IPS-18a (cell line): ENCODE measurements at regions not wholly inside any gene's neighbourhood (a gene's known extent, or its start where the extent isn't known, plus 50 kb on each side); places are given as distances from the start of the nearest gene placed in this dataset.

Experiments
- H3K27ac ChIP-seq: one replicate; pipeline ENCODE4 v1.5.1; 2013; ENCODE audit warnings: low read length
- H3K27me3 ChIP-seq: one replicate; pipeline ENCODE4 v1.6.1; 2013; ENCODE audit warnings: mild to moderate bottlenecking, low read length; ENCODE audit not compliant: control insufficient read depth, insufficient read depth
- H3K36me3 ChIP-seq: one replicate; pipeline ENCODE4 v1.6.1; 2013; ENCODE audit warnings: low read depth, low read length; ENCODE audit not compliant: control insufficient read depth
- H3K4me1 ChIP-seq: one replicate; pipeline ENCODE4 v1.6.1; 2013; ENCODE audit warnings: low read depth, low read length; ENCODE audit not compliant: control insufficient read depth
- H3K4me3 ChIP-seq: one replicate; pipeline ENCODE4 v1.5.1; 2013; ENCODE audit warnings: low read length
- H3K9ac ChIP-seq: one replicate; pipeline ENCODE4 v1.6.1; 2013; ENCODE audit warnings: mild to moderate bottlenecking, low read length, moderate library complexity
- H3K9me3 ChIP-seq: one replicate; pipeline ENCODE4 v1.6.1; 2013; ENCODE audit warnings: low read depth, low read length; ENCODE audit not compliant: control insufficient read depth

DNA sequence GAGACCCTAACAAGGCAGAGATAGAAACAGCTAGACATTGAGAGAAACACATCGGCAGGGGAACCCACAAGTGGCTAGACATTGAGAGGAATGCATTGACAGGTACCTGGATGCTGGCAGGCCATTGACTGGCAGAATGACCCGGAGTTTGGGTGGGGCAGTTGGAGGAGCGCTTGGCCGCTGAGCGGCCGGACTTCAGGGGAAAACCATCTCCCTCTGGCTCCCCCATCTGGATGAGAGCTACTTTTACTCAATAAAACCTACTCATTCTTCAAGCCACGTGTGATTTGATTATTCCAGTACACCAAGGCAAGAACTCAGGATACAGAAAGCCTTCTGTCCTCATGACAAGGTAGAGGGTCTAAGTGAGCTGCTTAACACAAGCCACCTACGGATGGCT, 473.4 kb downstream of the SLITRK5 start:
- no peaks in the 10 kb centered on the region for H3K27me3 ChIP-seq
- no peaks in the 10 kb centered on the region for H3K36me3 ChIP-seq
- peaks cover 10% of the 10 kb centered on the region for H3K9me3 ChIP-seq
- no peaks in the 10 kb centered on the region for H3K4me1 ChIP-seq
- no peak overlapping the region for H3K4me3 ChIP-seq
- H3K27ac ChIP-seq = no peak overlapping the region
- H3K9ac ChIP-seq = no peak overlapping the region

DNA sequence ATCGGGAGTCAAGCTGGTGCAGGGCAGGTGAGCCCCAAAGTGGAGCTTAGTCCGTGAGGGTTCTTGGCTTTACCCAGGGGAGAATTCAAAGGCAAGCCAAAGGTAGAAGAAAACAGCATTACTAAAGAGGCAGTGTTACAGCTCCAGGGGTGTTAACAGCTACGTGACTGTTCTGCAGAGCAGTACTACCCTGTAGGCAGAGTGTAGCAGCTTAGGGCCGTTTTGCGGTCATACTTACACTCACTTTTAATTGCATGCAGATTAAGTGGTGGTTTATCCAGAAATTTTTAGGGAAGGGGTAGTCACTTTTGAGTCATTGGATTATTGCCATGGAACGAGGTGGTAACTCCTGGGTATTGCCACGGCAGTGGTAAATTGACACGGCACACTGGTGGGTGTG, 482.2 kb downstream of the SLITRK5 start:
- H3K9me3 ChIP-seq = peaks cover 4% of the 10 kb centered on the region
- H3K4me1 ChIP-seq = no peaks in the 10 kb centered on the region
- no peak overlapping the region for H3K27ac ChIP-seq
- no peaks in the 10 kb centered on the region for H3K36me3 ChIP-seq
- no peak overlapping the region for H3K9ac ChIP-seq
- no peaks in the 10 kb centered on the region for H3K27me3 ChIP-seq
- no peak overlapping the region for H3K4me3 ChIP-seq

GRCh38 chr13:88154001-88154400, 482.8 kb downstream of the SLITRK5 start:
- H3K36me3 ChIP-seq = no peaks in the 10 kb centered on the region
- H3K27ac ChIP-seq = no peak overlapping the region
- H3K27me3 ChIP-seq = no peaks in the 10 kb centered on the region
- H3K4me3 ChIP-seq = no peak overlapping the region
- peaks cover 4% of the 10 kb centered on the region for H3K9me3 ChIP-seq
- no peaks in the 10 kb centered on the region for H3K4me1 ChIP-seq
- H3K9ac ChIP-seq = no peak overlapping the region

DNA sequence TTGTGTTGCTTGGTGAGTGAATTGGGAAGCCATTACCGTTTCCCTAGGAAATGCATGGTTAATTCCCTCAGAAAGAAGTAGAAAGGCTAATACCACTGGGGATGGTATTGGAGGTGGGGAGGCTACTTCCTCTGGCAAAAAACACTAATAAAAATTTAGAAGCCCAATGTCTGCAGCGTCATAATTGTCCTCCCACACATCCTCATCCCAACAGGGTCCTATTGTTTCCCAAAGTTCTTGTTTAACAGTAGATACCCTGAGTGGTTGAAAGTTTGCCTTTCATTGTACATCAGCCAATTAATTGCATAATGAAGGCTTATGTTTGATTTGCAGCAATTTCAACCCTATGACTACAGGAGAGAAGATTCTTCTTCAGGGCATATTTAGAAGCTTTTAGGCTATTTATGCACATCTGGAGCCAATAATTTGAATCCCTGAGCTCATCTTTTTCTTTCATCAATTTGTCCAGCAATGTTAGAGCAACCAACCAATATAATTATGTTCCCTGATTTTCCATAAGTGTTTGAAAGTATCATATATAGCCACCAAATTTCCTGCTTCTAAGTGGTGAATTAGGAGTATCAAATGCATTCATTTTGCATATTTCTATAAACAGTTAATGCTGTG, 491.0 kb downstream of the SLITRK5 start:
- Histone ChIP-seq H3K36me3 (no peaks in the 10 kb centered on the region), H3K4me1 (no peaks in the 10 kb centered on the region), H3K9me3 (no peaks in the 10 kb centered on the region), H3K27me3 (no peaks in the 10 kb centered on the region), H3K9ac (no peak overlapping the region), H3K4me3 (no peak overlapping the region), H3K27ac (no peak overlapping the region)

DNA sequence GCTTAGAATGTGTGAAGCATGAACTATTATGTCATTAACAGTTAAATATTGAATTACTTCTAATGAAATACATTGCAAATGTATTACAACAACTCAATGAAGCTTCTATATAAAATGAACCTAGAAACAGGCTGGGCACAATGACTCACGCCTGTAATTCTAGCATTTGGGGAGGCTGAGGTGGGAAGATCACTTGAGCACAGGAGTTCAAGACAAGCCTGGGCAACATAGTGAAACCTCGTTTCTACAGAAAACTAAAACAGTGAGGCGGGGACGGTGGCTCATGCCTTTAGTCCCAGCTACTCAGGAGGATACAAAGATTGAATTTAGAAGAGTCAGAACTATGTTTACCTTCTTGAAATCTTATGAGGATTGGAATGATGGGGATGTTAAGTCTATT, 505.1 kb downstream of the SLITRK5 start:
- no peak overlapping the region for H3K9ac ChIP-seq
- H3K9me3 ChIP-seq = no peaks in the 10 kb centered on the region
- H3K4me1 ChIP-seq = no peaks in the 10 kb centered on the region
- H3K27ac ChIP-seq = no peak overlapping the region
- no peaks in the 10 kb centered on the region for H3K27me3 ChIP-seq
- no peak overlapping the region for H3K4me3 ChIP-seq
- no peaks in the 10 kb centered on the region for H3K36me3 ChIP-seq

- Histone ChIP-seq H3K4me1 (no peaks in the 10 kb centered on the region), H3K9ac (no peak overlapping the region), H3K27me3 (no peaks in the 10 kb centered on the region), H3K36me3 (no peaks in the 10 kb centered on the region), H3K9me3 (no peaks in the 10 kb centered on the region), H3K27ac (no peak overlapping the region), H3K4me3 (no peak overlapping the region)
Measured at GRCh38 chr13:88183440-88183839, 512.3 kb downstream of the SLITRK5 start.

DNA sequence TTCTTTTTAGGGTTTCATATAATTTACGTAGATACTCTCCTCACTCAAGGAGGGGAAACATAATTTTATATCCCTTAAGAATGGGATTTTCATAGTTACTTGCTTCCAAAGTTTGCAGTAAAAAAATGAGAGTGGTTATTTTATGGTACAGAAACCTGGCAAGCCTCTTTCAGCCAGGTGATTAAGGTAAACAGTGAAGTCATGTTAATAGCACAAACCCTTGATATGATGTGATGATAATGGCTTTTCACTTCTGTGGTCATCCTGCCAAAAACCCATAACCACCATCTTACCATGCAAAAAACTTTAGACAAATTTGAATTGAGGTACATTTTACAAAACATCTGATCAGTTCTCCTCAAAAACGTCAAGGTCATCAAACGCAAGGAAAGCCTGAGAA, 517.8 kb downstream of the SLITRK5 start:
- Histone ChIP-seq H3K36me3 (no peaks in the 10 kb centered on the region), H3K9ac (no peak overlapping the region), H3K4me3 (no peak overlapping the region), H3K9me3 (no peaks in the 10 kb centered on the region), H3K27me3 (no peaks in the 10 kb centered on the region), H3K27ac (no peak overlapping the region), H3K4me1 (no peaks in the 10 kb centered on the region)

DNA sequence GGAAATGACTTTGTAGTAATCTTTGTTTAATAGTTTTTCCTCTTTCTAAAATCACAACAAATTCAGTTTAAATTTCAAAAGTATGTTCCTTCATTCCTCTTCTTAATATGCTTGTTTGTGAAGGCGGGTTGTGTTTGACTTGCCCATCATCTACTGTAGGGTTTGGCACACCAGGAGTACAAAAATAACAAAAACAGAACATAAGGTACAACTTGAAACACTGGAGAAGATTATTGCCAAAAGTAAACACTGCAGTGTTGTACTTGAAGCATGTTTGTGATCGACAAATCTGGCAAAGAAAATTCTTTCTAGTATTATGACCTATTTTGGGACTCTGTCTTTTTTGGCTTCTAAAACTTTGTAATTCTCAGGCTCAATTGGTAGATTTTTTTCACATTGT, 518.6 kb downstream of the SLITRK5 start:
- Histone ChIP-seq H3K4me1 (no peaks in the 10 kb centered on the region), H3K9me3 (no peaks in the 10 kb centered on the region), H3K27ac (no peak overlapping the region)

DNA sequence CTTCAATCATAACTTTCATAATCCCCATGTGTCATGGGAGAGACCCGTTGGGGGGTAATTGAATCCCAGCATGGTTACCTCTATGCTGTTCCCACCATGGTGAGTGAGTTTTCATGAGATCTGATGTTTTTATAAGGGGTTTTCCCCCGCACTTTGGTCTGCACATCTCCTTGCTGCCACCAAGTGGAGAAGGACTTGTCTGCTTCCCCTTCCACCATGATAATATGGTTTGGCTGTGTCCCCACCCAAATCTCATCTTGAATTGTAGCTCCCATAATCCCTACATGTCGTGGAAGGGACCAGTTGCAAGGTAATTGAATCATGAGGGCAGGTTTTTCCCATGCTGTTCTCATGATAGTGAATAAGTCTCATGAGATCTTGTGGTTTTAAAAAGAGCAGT, 524.9 kb downstream of the SLITRK5 start:
- Histone ChIP-seq H3K9me3 (no peaks in the 10 kb centered on the region), H3K9ac (no peak overlapping the region), H3K4me3 (no peak overlapping the region), H3K4me1 (no peaks in the 10 kb centered on the region), H3K36me3 (no peaks in the 10 kb centered on the region), H3K27me3 (no peaks in the 10 kb centered on the region), H3K27ac (no peak overlapping the region)

More for the DNA sequence above, 518.6 kb downstream of the SLITRK5 start:
- Histone ChIP-seq H3K36me3 (no peaks in the 10 kb centered on the region), H3K9ac (no peak overlapping the region), H3K4me3 (no peak overlapping the region), H3K27me3 (no peaks in the 10 kb centered on the region)

GRCh38 chr13:88217372-88217771, 546.2 kb downstream of the SLITRK5 start:
- H3K27ac ChIP-seq = no peak overlapping the region
- no peaks in the 10 kb centered on the region for H3K36me3 ChIP-seq
- H3K9ac ChIP-seq = no peak overlapping the region
- no peak overlapping the region for H3K4me3 ChIP-seq
- no peaks in the 10 kb centered on the region for H3K27me3 ChIP-seq
- no peaks in the 10 kb centered on the region for H3K9me3 ChIP-seq
- H3K4me1 ChIP-seq = no peaks in the 10 kb centered on the region

- H3K36me3 ChIP-seq = no peaks in the 10 kb centered on the region
- H3K27ac ChIP-seq = no peak overlapping the region
- H3K4me1 ChIP-seq = no peaks in the 10 kb centered on the region
- H3K9ac ChIP-seq = no peak overlapping the region
- H3K27me3 ChIP-seq = no peaks in the 10 kb centered on the region
- no peak overlapping the region for H3K4me3 ChIP-seq
- H3K9me3 ChIP-seq = no peaks in the 10 kb centered on the region
Measured at GRCh38 chr13:88217883-88218282, 546.7 kb downstream of the SLITRK5 start.

- Histone ChIP-seq H3K9ac (no peak overlapping the region), H3K4me3 (no peak overlapping the region), H3K27ac (no peak overlapping the region), H3K27me3 (no peaks in the 10 kb centered on the region), H3K36me3 (no peaks in the 10 kb centered on the region), H3K4me1 (no peaks in the 10 kb centered on the region), H3K9me3 (no peaks in the 10 kb centered on the region)
Measured at GRCh38 chr13:88223958-88224357, 552.8 kb downstream of the SLITRK5 start.
